Natural killer cell treated with Interleukin-12 subunit alpha and Interleukin-12 subunit beta and Interleukin-15 and Interleukin-18, amount 100 ng/mL, for 72 hours (primary cell): ENCODE measurements at regions not wholly inside any gene's neighbourhood (a gene's known extent, or its start where the extent isn't known, plus 50 kb on each side); places are given as distances from the start of the nearest gene placed in this dataset.

ENCODE experiments used
- ATAC-seq, 2 donors: fragments of 150-1000 bp; cut with Tn5 transposase in 1 of 2; sonication (Bioruptor Pico), chemical (Tn5 transposase) in 1 of 2; 2 replicates each; pipeline ENCODE4 v1.10.0; 2021
- DNase-seq: peaks from one replicate; pipeline ENCODE4 v3.0.0; 2022; ENCODE audit warnings: low spot score
- H3K27ac Mint-ChIP-seq, 2 donors: 1 replicate in 1 of 2; 2 replicates in 1 of 2; pipeline ENCODE4 v1.8.0; 2022; ENCODE audit warnings: mixed read lengths in 2 of 2, mild to moderate bottlenecking in 1 of 2, moderate library complexity in 1 of 2
- H3K27me3 Mint-ChIP-seq, 2 donors: 1 replicate in 1 of 2; 2 replicates in 1 of 2; pipeline ENCODE4 v1.8.0; 2022; ENCODE audit warnings: mixed read lengths in 2 of 2
- H3K36me3 Mint-ChIP-seq: one replicate; pipeline ENCODE4 v1.8.0; 2022; ENCODE audit warnings: mixed read lengths
- H3K4me1 Mint-ChIP-seq, 2 donors: 1 replicate in 1 of 2; 2 replicates in 1 of 2; pipeline ENCODE4 v1.8.0; 2022; ENCODE audit warnings: low read depth in 2 of 2, mixed read lengths in 2 of 2, mild to moderate bottlenecking in 1 of 2
- H3K4me3 Mint-ChIP-seq: one replicate; pipeline ENCODE4 v1.8.0; 2022; ENCODE audit warnings: mixed read lengths
- H3K9me3 Mint-ChIP-seq: 2 replicates; pipeline ENCODE4 v1.8.0; 2022; ENCODE audit warnings: mixed read lengths

GRCh38 chr22:47647181-47647580 lies 884.7 kb downstream of the TBC1D22A start:
- H3K4me3 Mint-ChIP-seq = no peak overlapping the region
- H3K4me1 Mint-ChIP-seq = no peaks in the 10 kb centered on the region
- no peak for DNase-seq
- H3K36me3 Mint-ChIP-seq = no peaks in the 10 kb centered on the region
- no peaks in the 10 kb centered on the region for H3K9me3 Mint-ChIP-seq
- peak; percentile 6 to 55 for ATAC-seq
- peaks cover 9 to 16% of the 10 kb centered on the region in 2 donors for H3K27me3 Mint-ChIP-seq
- H3K27ac Mint-ChIP-seq = no peak overlapping the region

GRCh38 chr22:47645923-47646322 lies 883.5 kb downstream of the TBC1D22A start:
- Mint-ChIP-seq H3K36me3 (no peaks in the 10 kb centered on the region), H3K4me1 (no peaks in the 10 kb centered on the region), H3K9me3 (no peaks in the 10 kb centered on the region), H3K27ac (no peak overlapping the region), H3K27me3 (peaks cover 8 to 15% of the 10 kb centered on the region in 2 donors), H3K4me3 (no peak overlapping the region)
- ATAC-seq = no peak
- DNase-seq = no peak

GRCh38 chr22:47645450-47645914 lies 883.0 kb downstream of the TBC1D22A start:
- DNase-seq (no peak), ATAC-seq (no peak)
- no peaks in the 10 kb centered on the region for H3K9me3 Mint-ChIP-seq
- peaks cover 8 to 15% of the 10 kb centered on the region in 2 donors for H3K27me3 Mint-ChIP-seq
- no peak overlapping the region for H3K27ac Mint-ChIP-seq
- H3K36me3 Mint-ChIP-seq = no peaks in the 10 kb centered on the region
- H3K4me3 Mint-ChIP-seq = no peak overlapping the region
- no peaks in the 10 kb centered on the region for H3K4me1 Mint-ChIP-seq

GRCh38 chr22:47634347-47634746 lies 871.9 kb downstream of the TBC1D22A start:
- no peak for DNase-seq
- peaks cover 10% of the 10 kb centered on the region for H3K9me3 Mint-ChIP-seq
- peaks cover 10 to 29% of the 10 kb centered on the region in 2 donors for H3K27me3 Mint-ChIP-seq
- peaks cover 13% of the 10 kb centered on the region for H3K36me3 Mint-ChIP-seq
- no peaks in the 10 kb centered on the region for H3K4me1 Mint-ChIP-seq
- H3K4me3 Mint-ChIP-seq = no peak overlapping the region
- no peak overlapping the region for H3K27ac Mint-ChIP-seq
- no peak for ATAC-seq

GRCh38 chr22:47633111-47633510 lies 870.7 kb downstream of the TBC1D22A start:
- Mint-ChIP-seq H3K36me3 (peaks cover 8% of the 10 kb centered on the region), H3K4me3 (no peak overlapping the region), H3K27me3 (peaks cover 6 to 20% of the 10 kb centered on the region in 2 donors), H3K27ac (no peak overlapping the region), H3K4me1 (no peaks in the 10 kb centered on the region), H3K9me3 (peaks cover 6% of the 10 kb centered on the region)
- no peak for DNase-seq
- no peak for ATAC-seq

GRCh38 chr22:47632701-47633100 lies 870.3 kb downstream of the TBC1D22A start:
- H3K27me3 Mint-ChIP-seq = peaks cover 6 to 16% of the 10 kb centered on the region in 2 donors
- ATAC-seq = no peak
- H3K4me1 Mint-ChIP-seq = no peaks in the 10 kb centered on the region
- H3K9me3 Mint-ChIP-seq = peaks cover 4% of the 10 kb centered on the region
- DNase-seq = no peak
- no peak overlapping the region for H3K27ac Mint-ChIP-seq
- H3K36me3 Mint-ChIP-seq = peaks cover 6% of the 10 kb centered on the region
- H3K4me3 Mint-ChIP-seq = no peak overlapping the region

- no peaks in the 10 kb centered on the region for H3K36me3 Mint-ChIP-seq
- H3K4me1 Mint-ChIP-seq = no peaks in the 10 kb centered on the region
- ATAC-seq (no peak), DNase-seq (no peak)
- H3K27me3 Mint-ChIP-seq = peaks cover 6% of the 10 kb centered on the region in 2 donors
- no peaks in the 10 kb centered on the region for H3K9me3 Mint-ChIP-seq
- no peak overlapping the region for H3K4me3 Mint-ChIP-seq
- H3K27ac Mint-ChIP-seq = no peak overlapping the region
Measured at GRCh38 chr22:47631571-47632102, 869.2 kb downstream of the TBC1D22A start.

GRCh38 chr22:47630741-47631534 lies 868.5 kb downstream of the TBC1D22A start:
- Mint-ChIP-seq H3K27ac (no peak overlapping the region), H3K4me3 (no peak overlapping the region), H3K9me3 (no peaks in the 10 kb centered on the region), H3K27me3 (peaks cover 6% of the 10 kb centered on the region in 2 donors), H3K36me3 (no peaks in the 10 kb centered on the region), H3K4me1 (no peaks in the 10 kb centered on the region)
- no peak for ATAC-seq
- DNase-seq = no peak

- Mint-ChIP-seq H3K27ac (no peak overlapping the region), H3K9me3 (no peaks in the 10 kb centered on the region), H3K4me1 (no peaks in the 10 kb centered on the region), H3K27me3 (no peaks in the 10 kb centered on the region), H3K4me3 (no peak overlapping the region), H3K36me3 (no peaks in the 10 kb centered on the region)
- ATAC-seq (no peak), DNase-seq (no peak)
Measured at GRCh38 chr22:47629791-47630655, 867.6 kb downstream of the TBC1D22A start.

GRCh38 chr22:47629273-47629711 lies 866.8 kb downstream of the TBC1D22A start:
- no peak for DNase-seq

GRCh38 chr22:47628477-47629272 lies 866.2 kb downstream of the TBC1D22A start:
- H3K27me3 Mint-ChIP-seq = no peaks in the 10 kb centered on the region
- DNase-seq (no peak), ATAC-seq (no peak)
- H3K36me3 Mint-ChIP-seq = no peaks in the 10 kb centered on the region
- H3K4me1 Mint-ChIP-seq = no peaks in the 10 kb centered on the region
- H3K4me3 Mint-ChIP-seq = no peak overlapping the region
- no peak overlapping the region for H3K27ac Mint-ChIP-seq
- no peaks in the 10 kb centered on the region for H3K9me3 Mint-ChIP-seq

More at GRCh38 chr22:47629273-47629711, 866.8 kb downstream of the TBC1D22A start:
- Mint-ChIP-seq H3K27ac (no peak overlapping the region), H3K27me3 (no peaks in the 10 kb centered on the region), H3K4me3 (no peak overlapping the region), H3K36me3 (no peaks in the 10 kb centered on the region), H3K9me3 (no peaks in the 10 kb centered on the region), H3K4me1 (no peaks in the 10 kb centered on the region)
- no peak for ATAC-seq

- Mint-ChIP-seq H3K27me3 (no peaks in the 10 kb centered on the region), H3K4me3 (no peak overlapping the region), H3K36me3 (no peaks in the 10 kb centered on the region), H3K9me3 (no peaks in the 10 kb centered on the region), H3K27ac (no peak overlapping the region), H3K4me1 (no peaks in the 10 kb centered on the region)
- DNase-seq = no peak
- ATAC-seq = no peak
Measured at GRCh38 chr22:47627556-47628253, 865.3 kb downstream of the TBC1D22A start.
